ENCODE measurements at regions not wholly inside any gene's neighbourhood (a gene's known extent, or its start where the extent isn't known, plus 50 kb on each side); places are given as distances from the start of the nearest gene placed in this dataset.
"Not testable (repeated sequence)": the region's sequence is repeated elsewhere in the genome, so short reads cannot be mapped to it uniquely, and the experiment has no call there.

DNA sequence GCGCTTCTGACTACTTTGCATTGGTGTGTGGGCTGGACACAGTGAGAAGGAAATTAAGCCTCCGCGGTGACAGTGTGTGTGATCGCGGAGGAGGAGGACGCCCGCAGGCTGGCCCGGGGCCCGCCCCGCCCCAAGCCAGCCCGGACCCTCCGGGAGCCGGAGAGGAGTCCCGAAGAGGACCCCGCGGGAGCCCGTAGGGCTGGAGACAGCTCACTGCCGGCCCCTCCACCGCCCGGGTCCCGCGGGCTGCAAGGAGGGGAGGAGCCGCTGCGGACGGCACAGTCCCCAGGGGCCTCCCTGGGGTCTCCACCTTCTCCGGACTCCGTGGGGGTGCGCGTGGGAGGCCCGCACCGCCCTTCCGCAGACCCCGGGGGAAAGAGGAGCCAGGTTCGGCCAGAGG, 146.4 kb upstream of the ERCC6L2 start:
- DNase-seq, result no peak

DNA sequence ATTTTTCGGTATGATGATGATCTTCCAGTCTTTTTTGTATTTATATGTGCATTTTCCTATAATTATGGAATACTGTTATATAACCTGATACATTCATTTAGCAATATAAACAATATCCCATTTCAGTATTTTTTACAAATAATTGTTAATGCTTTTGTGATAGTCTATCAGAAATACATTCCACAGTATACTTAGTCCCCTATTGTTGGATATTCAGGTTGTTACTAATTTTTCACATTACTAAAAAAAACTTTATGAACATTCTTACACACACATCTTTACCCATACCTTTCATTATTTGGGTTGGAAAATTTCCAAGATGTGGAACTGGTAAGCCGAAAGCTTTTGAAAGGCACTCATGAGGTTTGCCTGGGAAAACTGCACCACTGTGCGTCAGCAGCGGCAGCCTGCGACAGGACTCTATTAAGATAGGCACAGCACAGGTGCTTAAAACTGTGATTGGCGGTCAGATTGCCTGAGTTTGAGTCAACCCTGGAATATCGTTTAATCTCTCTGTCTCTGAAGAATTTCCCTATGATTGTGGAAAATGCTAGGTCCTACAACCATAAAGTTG, 147.5 kb upstream of the ERCC6L2 start:
- no peak for DNase-seq

DNA sequence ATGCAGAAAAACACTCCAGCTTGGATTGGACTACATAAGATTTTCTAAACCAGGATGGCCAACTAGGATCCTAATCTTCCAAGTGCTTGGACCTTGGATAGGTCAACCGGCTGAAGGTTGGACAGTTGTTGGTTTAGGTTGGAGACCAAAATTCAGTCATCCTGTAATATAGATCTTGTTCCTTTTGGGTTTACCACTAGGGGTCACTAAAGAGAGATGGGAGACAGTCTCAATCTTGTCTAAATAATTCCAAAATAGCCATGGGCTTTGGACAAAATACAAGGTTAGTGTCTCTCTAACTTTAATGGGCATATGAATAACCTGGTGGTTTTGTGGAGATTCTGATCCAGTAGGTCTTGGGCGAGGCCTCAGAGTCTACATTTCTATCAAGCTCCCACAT, 148.7 kb upstream of the ERCC6L2 start:
- DNase-seq, result peak; percentile 40

DNA sequence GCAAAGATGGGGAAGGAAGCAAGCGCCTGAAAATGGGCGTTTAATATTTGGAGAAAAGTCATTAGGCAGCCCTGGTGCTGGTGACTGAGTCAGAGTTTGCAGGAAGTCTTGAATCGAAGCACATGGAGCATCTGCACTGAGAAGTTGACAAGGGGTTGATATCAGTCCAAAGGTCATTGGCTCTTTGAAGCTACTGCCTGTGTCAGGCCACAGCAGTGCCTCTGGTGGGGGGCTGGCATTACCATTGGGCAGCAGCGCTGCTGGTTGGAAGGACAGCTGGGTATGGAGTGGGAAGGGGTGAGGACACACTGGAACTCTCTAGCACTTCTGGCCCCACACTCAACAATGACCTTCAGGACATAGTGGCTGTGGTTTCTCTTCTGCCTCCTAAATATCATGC, 150.4 kb upstream of the ERCC6L2 start:
- DNase-seq, result no peak

DNA sequence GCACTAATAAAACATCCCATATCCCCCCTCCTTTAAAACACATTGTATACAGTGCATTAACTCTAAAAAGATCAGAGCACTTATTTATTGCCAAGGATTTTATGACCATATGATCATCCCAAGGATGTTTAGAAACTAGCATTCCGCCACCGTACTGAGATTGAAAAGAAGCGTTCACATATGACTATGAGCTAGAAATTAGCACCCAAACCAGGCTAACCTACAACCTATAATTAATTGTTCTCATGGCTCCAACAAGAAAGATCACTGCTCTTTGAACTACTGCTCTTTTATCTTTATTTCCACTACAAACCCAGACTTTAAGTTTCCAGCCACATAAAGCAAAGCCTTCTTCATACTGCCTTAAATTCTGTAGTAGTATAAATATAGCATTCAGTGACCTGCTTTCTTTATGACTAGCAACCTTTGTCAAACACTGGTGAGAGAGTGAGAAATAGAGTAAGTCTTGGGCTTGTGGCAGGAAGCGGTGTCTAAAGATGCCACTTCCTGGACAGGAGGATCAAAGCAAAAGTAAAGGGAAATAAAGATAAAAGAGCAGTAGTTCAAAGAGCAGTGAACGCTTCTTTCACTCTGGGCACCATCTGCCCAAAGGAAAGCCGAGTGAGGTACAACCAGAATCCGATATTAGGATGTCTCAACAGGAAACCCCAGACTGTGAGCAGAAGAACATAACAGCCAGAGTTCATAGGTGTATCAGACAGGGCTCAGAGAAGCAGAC, 151.1 kb upstream of the ERCC6L2 start:
- DNase-seq, result no peak

DNA sequence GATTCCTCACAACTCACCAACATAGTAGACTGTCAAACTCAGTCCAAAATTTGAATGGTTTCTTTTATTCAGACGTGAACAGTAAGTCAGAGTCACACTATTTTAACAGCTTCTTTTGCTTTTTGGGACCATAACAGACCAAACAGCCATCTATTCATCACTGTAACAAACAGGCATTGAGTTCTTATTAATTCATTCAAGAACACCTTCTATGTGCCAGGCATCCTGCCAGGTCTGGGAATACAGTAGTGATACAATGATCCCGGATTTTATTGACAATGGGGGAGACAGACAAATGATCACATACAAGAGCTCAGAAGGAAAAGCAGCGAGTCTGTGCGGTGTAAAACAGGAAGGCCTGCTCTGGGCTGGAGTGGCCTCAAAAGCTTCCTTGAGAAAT, 153.3 kb upstream of the ERCC6L2 start:
- no peak for DNase-seq

DNA sequence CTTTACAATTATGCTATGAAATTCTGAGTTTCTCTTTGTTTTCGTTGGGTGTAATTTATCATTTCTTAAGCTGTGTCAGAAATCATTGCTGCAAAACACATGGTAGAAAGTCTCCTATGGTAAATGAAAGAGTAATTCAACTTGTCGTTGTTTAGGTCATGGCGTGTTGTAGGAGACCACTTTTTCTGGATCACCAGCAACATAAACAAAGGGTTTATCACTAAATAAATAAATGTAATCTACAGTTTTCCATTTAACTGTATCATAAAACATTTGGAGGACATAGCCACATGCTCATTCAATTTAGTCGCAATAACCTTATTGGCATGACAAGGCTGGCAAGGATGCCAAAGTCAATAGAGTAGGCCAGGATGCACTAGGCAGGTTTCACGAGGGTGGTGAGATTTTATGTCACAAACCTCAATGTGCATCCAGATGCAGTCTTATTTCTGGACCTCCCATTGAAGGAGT, 154.4 kb upstream of the ERCC6L2 start:
- no peak for DNase-seq

DNA sequence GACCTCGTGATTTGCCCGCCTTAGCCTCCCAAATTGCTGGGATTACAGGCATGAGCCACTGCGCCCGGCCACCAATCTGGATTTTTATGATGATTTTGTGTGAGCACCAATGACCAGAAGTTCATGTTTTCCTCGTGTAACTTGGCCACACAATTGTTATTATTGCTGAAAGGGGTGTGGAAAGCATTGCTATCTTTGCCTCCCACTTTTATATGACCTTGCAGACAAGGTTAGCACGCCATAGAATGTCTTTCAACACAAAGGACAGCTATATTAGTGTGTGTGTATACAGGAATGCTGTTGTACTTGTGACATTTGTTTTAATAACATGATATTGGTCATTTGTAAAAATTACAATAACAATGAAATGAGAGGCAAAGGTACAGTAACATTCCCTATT, 155.0 kb upstream of the ERCC6L2 start:
- no peak for DNase-seq

DNA sequence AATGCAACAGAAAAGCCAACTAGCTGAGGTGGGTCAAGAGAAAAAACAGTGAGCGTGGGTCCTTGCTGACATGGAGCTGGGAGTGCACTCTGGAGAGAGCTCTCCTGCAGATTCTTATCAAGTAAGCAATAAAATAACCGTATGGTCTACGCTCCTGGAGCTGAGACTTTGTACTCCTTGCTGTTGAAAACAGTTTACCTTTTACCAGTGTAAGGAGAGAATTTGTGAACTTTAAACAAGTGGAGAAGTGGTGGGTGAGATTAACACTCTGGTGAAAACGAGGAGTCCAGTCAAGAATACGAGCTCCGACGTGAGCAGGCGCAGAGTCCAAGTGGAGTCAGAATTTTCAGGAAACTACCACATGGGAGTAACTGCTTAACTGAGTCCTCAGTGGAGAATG, 156.1 kb upstream of the ERCC6L2 start:
- no peak for DNase-seq

DNA sequence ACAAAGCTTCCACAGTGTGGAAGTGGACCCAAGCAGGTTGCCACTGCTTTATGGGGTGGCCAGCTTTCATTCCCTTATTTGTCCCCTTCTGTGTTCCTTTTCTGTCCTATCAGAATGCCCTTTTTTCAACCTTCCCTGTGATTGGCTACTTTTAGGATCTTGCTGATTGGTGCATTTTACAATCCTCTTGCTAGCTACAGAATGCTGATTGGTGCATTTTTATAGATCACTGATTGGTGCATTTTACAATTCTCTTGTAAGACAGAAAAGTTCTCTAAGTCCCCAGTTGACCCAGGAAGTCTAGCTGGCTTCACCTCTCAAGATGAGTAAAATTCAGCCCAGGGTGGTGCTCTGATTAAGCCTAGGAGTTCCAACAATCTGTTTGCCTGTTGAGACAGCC, 157.2 kb upstream of the ERCC6L2 start:
- DNase-seq, result no peak

DNA sequence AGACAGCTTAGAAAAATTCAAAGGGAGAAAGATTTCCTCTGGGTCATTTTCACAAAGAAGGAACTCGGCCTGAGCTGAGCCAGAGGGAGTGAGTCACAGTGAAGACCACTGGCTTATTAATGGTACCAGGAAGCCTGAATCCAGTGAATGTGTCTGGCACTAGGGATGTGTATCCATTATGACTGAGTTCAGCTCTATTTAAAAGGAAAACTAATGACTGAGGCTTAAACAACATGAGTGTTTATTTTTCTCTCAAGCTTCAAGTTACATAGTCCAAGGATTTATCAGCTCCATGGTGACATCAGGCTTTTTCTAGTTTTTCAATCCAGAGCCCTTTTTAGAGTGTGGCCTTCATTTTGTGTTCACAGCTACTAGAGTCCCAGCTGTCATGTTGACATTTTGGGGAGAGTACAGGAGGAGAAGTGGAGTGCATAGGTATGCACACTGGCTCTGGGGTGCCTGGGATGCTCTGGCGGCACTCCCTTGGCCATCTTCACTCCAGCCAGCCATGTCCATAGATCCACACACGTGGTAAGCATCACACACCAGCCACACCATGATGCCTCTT, 159.5 kb upstream of the ERCC6L2 start:
- DNase-seq, result no peak

DNA sequence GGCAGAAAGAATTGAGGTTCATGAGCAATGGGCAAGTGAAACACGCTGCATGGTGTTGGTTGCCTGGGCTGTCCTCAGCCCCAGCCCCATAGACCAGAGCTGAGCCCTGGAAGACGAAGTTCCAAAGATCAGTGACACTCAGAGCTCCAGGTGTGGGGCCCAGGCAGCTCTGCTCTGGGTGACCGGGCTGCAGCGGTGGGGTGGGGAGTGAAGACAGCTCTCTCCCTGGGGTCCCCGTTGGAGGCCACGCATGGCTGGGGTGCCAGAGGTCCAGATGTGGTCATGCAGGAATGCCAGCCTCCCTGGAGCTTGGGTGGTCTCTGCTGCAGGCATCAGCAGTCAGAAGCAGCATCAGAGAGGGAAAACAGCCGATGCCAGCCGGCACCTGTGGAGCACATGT, 165.0 kb upstream of the ERCC6L2 start:
- no peak for DNase-seq

DNA sequence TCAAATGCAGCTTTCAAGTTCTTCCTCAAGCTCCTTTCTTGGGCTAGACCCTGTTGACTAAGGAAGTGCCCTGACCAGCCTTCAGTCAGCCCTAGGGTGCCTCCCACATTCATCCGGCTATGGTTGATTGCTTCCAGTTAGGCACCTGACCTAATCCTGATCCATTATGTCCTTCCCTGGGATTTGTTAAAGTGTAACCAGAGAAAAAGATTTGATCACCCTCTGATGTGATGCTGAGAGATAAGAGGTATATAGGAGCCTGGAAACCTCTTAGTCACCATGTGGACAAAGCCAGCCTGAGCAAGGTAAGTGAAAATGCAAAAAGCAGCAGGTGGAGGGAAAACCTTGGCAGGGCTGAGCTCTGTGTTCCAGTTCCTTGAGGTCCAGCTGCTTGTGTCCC, 178.8 kb upstream of the ERCC6L2 start:
- DNase-seq, result no peak

DNA sequence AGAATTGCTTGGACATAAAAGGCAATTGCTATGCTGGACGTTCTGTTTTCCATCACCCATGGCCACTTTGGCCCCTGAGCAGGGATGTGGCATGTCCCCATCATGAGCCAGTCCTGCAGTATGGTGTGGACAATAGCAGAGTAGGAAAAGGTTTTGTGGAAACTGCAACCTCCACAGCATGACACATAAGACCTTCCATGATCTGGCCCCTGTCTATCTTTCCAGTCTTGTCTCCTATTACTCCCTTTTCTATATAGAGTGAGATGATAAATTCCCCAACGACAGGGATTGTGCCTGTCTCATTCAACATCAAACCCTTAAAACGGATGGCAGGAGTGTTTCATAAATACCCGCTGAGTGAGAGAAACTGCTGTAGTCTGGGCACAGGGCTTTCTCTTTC, 174.7 kb upstream of the PTCH1 start:
- no peak for DNase-seq

DNA sequence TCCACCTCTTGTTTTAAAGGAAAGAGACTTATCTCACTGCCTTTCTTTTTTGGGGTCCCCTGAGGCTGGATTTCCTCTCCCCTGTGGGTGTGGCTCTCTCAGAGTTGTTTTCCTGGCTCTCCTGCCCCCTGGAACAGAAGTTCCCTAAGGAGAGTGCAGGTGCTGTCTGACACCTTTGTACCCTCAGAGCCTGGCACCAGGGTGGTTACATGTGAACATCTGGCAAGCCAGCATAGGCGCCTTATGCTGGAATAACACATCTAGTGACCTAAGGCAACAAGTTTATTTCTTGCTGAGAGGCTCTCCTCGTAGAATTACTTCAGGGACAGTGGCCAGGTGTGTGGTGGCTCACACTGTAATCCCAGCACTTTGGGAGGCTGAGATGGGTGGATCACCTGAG, 172.9 kb upstream of the PTCH1 start:
- no peak for DNase-seq

DNA sequence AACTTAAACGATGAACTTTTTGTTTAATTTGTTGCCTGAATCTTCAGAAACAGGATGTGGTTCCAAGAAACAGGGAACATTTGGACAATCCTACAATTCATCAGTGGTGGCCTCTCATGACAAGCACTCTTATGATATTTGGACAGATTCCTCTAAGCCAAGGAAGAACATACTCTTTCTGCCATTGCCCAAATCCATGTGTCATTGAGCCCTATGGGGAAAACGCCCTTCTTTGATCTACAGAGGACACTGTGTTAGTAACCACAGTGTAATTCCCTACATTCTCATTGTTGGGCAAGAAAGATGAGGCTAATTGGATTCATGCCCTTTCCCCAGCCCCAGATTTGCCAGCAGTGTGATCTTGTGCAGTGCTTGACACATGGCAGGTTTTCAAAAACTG, 167.7 kb upstream of the PTCH1 start:
- DNase-seq, result no peak

DNA sequence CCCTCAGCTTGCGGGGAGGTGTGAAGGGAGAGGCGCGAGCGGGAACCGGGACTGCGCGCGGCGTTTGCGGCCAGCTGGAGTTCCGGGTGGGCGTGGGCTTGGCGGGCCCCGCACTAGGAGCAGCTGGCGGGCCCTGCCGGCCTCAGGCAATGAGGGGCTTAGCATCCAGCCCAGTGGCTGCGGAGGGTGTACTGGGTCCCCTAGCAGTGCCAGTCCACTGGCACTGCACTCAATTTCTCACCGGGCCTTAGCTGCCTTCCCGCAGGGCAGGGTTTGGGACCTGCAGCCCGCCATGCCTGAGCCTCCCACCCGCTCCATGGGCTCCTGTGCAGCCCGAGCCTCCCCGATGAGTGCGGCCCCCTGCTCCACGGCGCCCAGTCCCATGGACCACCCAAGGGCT, 163.5 kb upstream of the PTCH1 start:
- DNase-seq, result not testable (repeated sequence)

DNA sequence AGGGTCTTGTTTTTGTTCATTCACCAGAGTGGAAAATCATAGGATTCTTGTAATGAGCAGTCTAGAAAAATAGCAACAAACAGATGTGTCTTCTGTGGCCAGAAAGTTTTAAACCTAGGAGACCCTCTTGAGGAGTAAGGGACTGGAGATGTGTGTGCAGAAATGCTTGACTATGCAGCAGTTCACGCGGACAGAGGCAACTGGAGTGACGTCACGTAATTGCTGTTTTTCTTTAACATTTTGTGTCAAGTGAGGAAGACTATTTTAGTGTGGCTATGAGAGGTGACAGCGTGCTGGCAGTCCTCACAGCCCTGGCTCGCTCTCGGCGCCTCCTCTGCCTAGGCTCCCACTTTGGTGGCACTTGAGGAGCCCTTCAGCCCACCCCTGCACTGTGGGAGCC, 163.1 kb upstream of the PTCH1 start:
- no peak for DNase-seq

DNA sequence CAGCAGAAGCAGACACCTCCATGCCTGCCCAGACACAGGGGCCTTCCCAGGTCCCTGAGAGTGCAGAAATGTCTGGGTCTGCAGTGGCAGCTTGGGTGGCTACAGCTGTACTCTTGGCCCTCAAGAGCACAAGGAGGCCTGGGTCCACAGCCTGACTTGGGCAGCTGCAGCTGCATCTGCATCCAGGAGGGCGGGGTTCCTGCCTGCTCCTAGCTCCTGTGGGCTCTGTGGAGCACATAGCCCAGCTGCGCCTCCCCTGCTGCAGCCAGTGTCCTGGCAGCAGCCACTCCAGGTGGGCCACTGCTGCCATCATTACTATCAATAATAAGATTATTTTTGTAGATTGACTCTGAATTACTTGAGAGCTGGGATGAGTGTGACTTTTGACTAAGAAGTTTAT, 162.0 kb upstream of the PTCH1 start:
- no peak for DNase-seq

DNA sequence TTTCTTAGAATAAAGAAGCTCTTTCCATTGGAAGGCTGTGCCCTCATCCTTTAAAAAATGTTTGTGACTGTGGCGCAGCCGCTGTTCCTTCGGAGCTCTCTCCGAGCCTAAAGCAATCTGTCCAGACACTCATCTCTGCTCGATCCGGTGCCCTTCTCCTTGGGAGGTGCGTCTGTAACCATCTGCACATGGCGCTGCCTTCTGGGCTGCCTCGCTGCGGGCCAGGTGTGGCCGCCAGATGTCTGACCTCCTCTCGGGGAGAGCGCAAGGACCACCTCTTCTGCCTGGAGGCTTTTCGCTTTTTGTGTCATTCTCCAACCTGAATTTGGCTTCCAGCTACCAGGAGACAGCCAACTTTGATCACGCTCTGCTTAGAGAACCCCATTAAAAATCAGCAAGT, 153.4 kb upstream of the PTCH1 start:
- no peak for DNase-seq

DNA sequence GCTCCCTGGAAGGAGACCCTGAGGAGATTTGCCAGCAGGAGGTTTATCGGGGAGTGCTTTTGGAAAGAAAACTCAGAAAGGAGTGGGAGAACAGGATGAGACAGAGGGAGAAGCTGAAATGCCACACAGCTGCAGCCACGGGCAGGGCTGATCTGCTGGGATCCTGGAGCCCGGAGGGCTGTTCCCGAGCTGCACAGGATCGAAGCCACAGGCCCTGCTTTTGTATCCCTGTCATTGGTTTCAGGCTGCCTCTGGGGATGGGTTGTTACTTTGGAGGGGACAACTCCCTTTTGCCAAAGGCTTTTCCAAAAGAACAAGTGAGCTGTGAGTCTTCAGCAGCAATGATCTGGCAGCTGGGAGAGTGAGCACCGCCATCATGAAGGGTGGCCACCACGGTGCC, 152.5 kb upstream of the PTCH1 start:
- no peak for DNase-seq

DNA sequence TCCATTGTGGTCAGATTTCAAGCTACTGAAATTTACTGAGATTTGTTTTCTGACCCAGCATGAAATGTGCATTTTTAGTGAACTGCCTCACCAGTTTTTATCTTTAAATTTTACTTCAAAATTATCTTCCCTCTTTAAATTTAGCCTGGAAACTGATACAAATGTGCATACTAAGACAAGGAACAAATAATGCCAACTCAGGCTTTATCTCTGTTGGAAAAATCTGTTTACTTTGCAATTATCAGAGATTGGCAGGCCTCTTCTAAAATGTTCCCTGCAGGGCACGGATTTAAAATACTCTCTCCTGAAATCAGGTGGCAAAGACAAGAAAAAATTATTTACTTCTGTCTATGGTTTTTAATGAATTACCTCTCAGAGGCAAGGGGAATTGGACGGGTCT, 151.0 kb upstream of the PTCH1 start:
- DNase-seq, result no peak

DNA sequence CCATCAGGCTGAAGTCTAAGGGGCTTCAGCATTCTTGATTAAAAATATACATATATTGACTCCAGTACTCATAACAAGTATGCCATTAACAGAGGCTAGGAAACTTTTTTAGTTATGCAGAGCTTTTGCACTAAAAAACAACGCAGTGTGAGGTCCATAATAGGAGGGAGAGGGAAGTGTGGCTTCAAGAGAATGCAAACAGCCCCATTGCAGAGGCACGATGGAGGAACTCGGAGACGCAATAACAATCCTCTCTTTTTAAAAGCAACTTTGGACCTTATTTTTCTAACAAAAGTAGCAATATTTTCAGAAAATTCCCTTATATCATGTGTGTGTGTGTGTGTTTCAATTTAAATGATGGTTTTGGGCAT, 150.0 kb upstream of the PTCH1 start:
- no peak for DNase-seq

DNA sequence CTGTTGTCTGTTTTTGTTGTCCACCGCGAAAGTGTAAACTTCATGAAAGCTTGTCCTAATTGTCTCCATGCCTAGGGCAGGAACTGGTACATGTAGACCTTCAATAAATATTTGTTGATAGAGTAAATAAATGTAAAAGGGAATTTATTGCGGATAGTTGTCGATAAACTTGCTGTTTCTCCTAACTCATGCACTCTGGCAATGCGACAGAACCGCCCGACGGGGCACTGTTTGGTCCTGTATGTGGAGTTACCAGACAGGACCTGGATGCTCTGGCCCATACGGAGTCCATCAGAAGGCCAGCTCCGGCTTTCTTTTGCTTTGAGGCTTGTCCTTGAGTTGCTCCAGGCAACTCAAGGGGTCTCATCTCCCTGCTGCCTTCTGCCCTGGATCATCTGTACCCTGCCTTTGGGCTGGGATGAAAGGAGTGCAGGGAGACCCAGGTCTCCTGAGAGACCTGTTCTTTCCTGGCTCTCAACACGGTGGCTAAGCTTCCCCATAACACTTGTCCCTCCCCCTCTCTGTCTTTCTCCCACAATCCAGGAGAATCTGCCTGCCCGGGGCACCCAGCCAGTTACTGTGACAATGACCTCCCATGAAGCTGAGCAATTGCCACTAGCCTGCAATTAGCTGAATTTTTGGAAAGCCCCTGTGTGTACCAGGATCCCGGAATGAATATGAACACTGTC, 149.5 kb upstream of the PTCH1 start:
- DNase-seq, result no peak

Data from amniotic stem cell (primary cell).